GM18517 (cell line): ENCODE measurements at regions not wholly inside any gene's neighbourhood (a gene's known extent, or its start where the extent isn't known, plus 50 kb on each side); places are given as distances from the start of the nearest gene placed in this dataset.
"Not testable (repeated sequence)": the region's sequence is repeated elsewhere in the genome, so short reads cannot be mapped to it uniquely, and the experiment has no call there.

ENCODE experiments used
- ATAC-seq: cut with Tn5 transposase; IDR thresholded peaks from one replicate; pipeline ENCODE4 v1.9.1; 2021; ENCODE audit warnings: mild to moderate bottlenecking, moderate library complexity; ENCODE audit not compliant: unreplicated experiment

GRCh38 chr10:60479305-60480020 lies 89.8 kb upstream of the ANK3 start:
- ATAC-seq, result no peak

- no peak for ATAC-seq
Observed at GRCh38 chr10:60476451-60476850, 86.8 kb upstream of the ANK3 start.

- ATAC-seq, result no peak
Observed at GRCh38 chr10:60473557-60473956, 83.9 kb upstream of the ANK3 start.

- ATAC-seq, result no peak
Observed at GRCh38 chr10:60470091-60470490, 80.4 kb upstream of the ANK3 start.

GRCh38 chr10:60469147-60469546 lies 79.5 kb upstream of the ANK3 start:
- not testable (repeated sequence) for ATAC-seq

GRCh38 chr10:60467202-60467546 lies 77.5 kb upstream of the ANK3 start:
- no peak for ATAC-seq

GRCh38 chr10:60466267-60467201 lies 76.9 kb upstream of the ANK3 start:
- no peak for ATAC-seq

- no peak for ATAC-seq
Observed at GRCh38 chr10:60465801-60466200, 76.1 kb upstream of the ANK3 start.

GRCh38 chr10:60464659-60465058 lies 75.0 kb upstream of the ANK3 start:
- no peak for ATAC-seq

GRCh38 chr10:60463746-60464145 lies 74.1 kb upstream of the ANK3 start:
- ATAC-seq, result no peak

- ATAC-seq, result no peak
Observed at GRCh38 chr10:60461688-60462087, 72.0 kb upstream of the ANK3 start.

GRCh38 chr10:60459701-60460457 lies 70.2 kb upstream of the ANK3 start:
- ATAC-seq, result no peak

GRCh38 chr10:60456053-60456452 lies 66.4 kb upstream of the ANK3 start:
- no peak for ATAC-seq

- ATAC-seq, result no peak
Observed at GRCh38 chr10:60454336-60454735, 64.7 kb upstream of the ANK3 start.

- ATAC-seq, result no peak
Observed at GRCh38 chr10:60453036-60453435, 63.4 kb upstream of the ANK3 start.

- no peak for ATAC-seq
Observed at GRCh38 chr10:60450291-60450690, 60.6 kb upstream of the ANK3 start.

GRCh38 chr10:60448246-60448645 lies 58.6 kb upstream of the ANK3 start:
- no peak for ATAC-seq

- ATAC-seq, result no peak
Observed at GRCh38 chr10:60446851-60447250, 57.2 kb upstream of the ANK3 start.

- no peak for ATAC-seq
Observed at GRCh38 chr10:60446070-60446833, 56.6 kb upstream of the ANK3 start.

- no peak for ATAC-seq
Observed at GRCh38 chr10:60444494-60445064, 54.9 kb upstream of the ANK3 start.
